WTC11 (cell line): ENCODE measurements at regions not wholly inside any gene's neighbourhood (a gene's known extent, or its start where the extent isn't known, plus 50 kb on each side); places are given as distances from the start of the nearest gene placed in this dataset.

ENCODE experiments used
- ATAC-seq: fragments of 200-7000 bp; cut with Tn5 transposase; 2 replicates; pipeline ENCODE4 v1.10.0; 2021; ENCODE audit warnings: mild to moderate bottlenecking, moderate library complexity
- CTCF ChIA-PET: fragments of 300-600 bp; sonication (Branson Sonifier 250); formaldehyde crosslinking; loops from one replicate; lab custom pipeline; 2021; ENCODE audit warnings: antibody characterized with exemption; lab: Charles Lee
- POLR2A ChIA-PET: fragments of 350-600 bp; sonication (Branson Sonifier 250); formaldehyde crosslinking; loops from one replicate; lab custom pipeline; 2021; ENCODE audit warnings: antibody characterized with exemption; lab: Charles Lee
- DNase-seq: peaks from one replicate; pipeline ENCODE4 v3.0.0; 2021; ENCODE audit warnings: low spot score
- H3K27ac Mint-ChIP-seq: 2 replicates; pipeline ENCODE4 v1.8.0; 2021; ENCODE audit warnings: mixed read lengths
- H3K27me3 Mint-ChIP-seq: 2 replicates; pipeline ENCODE4 v1.8.0; 2021; ENCODE audit warnings: low read depth, mild to moderate bottlenecking, moderate library complexity, mixed read lengths
- H3K36me3 Mint-ChIP-seq: 2 replicates; pipeline ENCODE4 v1.8.0; 2021; ENCODE audit warnings: mixed read lengths
- H3K4me1 Mint-ChIP-seq: 2 replicates; pipeline ENCODE4 v1.8.0; 2022; ENCODE audit warnings: mixed read lengths
- H3K4me3 Mint-ChIP-seq: 2 replicates; pipeline ENCODE4 v1.8.0; 2021; ENCODE audit warnings: mild to moderate bottlenecking, moderate library complexity, mixed read lengths
- H3K9me3 Mint-ChIP-seq: 2 replicates; pipeline ENCODE4 v1.8.0; 2021; ENCODE audit warnings: mixed read lengths
- ETV6 ChIP-seq: sonication (generic); formaldehyde crosslinking; IDR thresholded peaks from 2 replicates; pipeline ENCODE4 v1.8.1; 2022; ENCODE audit warnings: mild to moderate bottlenecking, missing genetic modification reagents
- FOXK1 ChIP-seq: sonication (generic); formaldehyde crosslinking; IDR thresholded peaks from 2 replicates; pipeline ENCODE4 v1.8.0; 2022; ENCODE audit warnings: mild to moderate bottlenecking, moderate library complexity, missing genetic modification reagents
- IRF2 ChIP-seq: sonication (generic); formaldehyde crosslinking; IDR thresholded peaks from 2 replicates; pipeline ENCODE4 v1.8.0; 2022; ENCODE audit warnings: low read depth, missing genetic modification reagents, borderline replicate concordance
- NR1H2 ChIP-seq: sonication (generic); formaldehyde crosslinking; IDR thresholded peaks from 2 replicates; pipeline ENCODE4 v1.9.0; 2021; ENCODE audit warnings: mild to moderate bottlenecking, moderate library complexity, missing genetic modification reagents
- RELA ChIP-seq: sonication (generic); formaldehyde crosslinking; IDR thresholded peaks from 2 replicates; pipeline ENCODE4 v1.8.1; 2022; ENCODE audit warnings: missing genetic modification reagents, mild to moderate bottlenecking, borderline replicate concordance
- SP1 ChIP-seq: sonication (generic); formaldehyde crosslinking; conservative IDR thresholded peaks from 2 replicates; pipeline ENCODE4 v1.8.1; 2022; ENCODE audit warnings: missing genetic modification reagents
- TEAD1 ChIP-seq: sonication (generic); formaldehyde crosslinking; IDR thresholded peaks from 2 replicates; pipeline ENCODE4 v1.8.0; 2022; ENCODE audit warnings: mild to moderate bottlenecking, missing genetic modification reagents
- ZBTB21 ChIP-seq: sonication (generic); formaldehyde crosslinking; IDR thresholded peaks from 2 replicates; pipeline ENCODE4 v1.8.1; 2023; ENCODE audit warnings: mild to moderate bottlenecking, missing genetic modification reagents, borderline replicate concordance
- ZNF232 ChIP-seq: sonication (generic); formaldehyde crosslinking; IDR thresholded peaks from 2 replicates; pipeline ENCODE4 v1.8.0; 2022; ENCODE audit warnings: mild to moderate bottlenecking, missing genetic modification reagents
- ZNF263 ChIP-seq: sonication (generic); formaldehyde crosslinking; IDR thresholded peaks from 2 replicates; pipeline ENCODE4 v1.8.1; 2022; ENCODE audit warnings: low read depth, mild to moderate bottlenecking, moderate library complexity, missing genetic modification reagents
- ZNF317 ChIP-seq: sonication (generic); formaldehyde crosslinking; IDR thresholded peaks from 2 replicates; pipeline ENCODE4 v1.8.1; 2023; ENCODE audit warnings: low read depth, mild to moderate bottlenecking, moderate library complexity, missing genetic modification reagents, borderline replicate concordance
- TF ChIP-seq, protein P1 (sequence below): fragments of 250-450 bp; sonication (Bioruptor Pico); IDR thresholded peaks from 2 replicates; pipeline ENCODE4 v1.9.0; 2021; ENCODE audit warnings: moderate library complexity, mild to moderate bottlenecking, inconsistent platforms, borderline replicate concordance
- TF ChIP-seq, protein P2 (sequence below): sonication (generic); formaldehyde crosslinking; IDR thresholded peaks from 2 replicates; pipeline ENCODE4 v1.8.0; 2022; ENCODE audit warnings: mild to moderate bottlenecking, missing genetic modification reagents
- TF ChIP-seq, protein P3 (sequence below): sonication (generic); formaldehyde crosslinking; IDR thresholded peaks from 2 replicates; pipeline ENCODE4 v1.8.0; 2023; ENCODE audit warnings: mild to moderate bottlenecking, missing genetic modification reagents
- TF ChIP-seq, protein P4 (sequence below): fragments of 250-450 bp; sonication (Bioruptor Pico); IDR thresholded peaks from 2 replicates; pipeline ENCODE4 v1.9.0; 2021; ENCODE audit warnings: mild to moderate bottlenecking
- TF ChIP-seq, protein P5 (sequence below): sonication (generic); formaldehyde crosslinking; IDR thresholded peaks from 2 replicates; pipeline ENCODE4 v1.8.1; 2022; ENCODE audit warnings: low read depth, mild to moderate bottlenecking, moderate library complexity, missing genetic modification reagents, borderline replicate concordance
- TF ChIP-seq, protein P6 (sequence below): sonication (generic); formaldehyde crosslinking; IDR thresholded peaks from 2 replicates; pipeline ENCODE4 v1.8.0; 2023; ENCODE audit warnings: missing genetic modification reagents
- TF ChIP-seq, protein P7 (sequence below): sonication (generic); formaldehyde crosslinking; IDR thresholded peaks from 2 replicates; pipeline ENCODE4 v1.8.1; 2023; ENCODE audit warnings: mild to moderate bottlenecking, missing genetic modification reagents, borderline replicate concordance
- TF ChIP-seq, protein P8 (sequence below): sonication (generic); formaldehyde crosslinking; IDR thresholded peaks from 2 replicates; pipeline ENCODE4 v1.8.1; 2023; ENCODE audit warnings: mild to moderate bottlenecking, missing genetic modification reagents

DNA sequence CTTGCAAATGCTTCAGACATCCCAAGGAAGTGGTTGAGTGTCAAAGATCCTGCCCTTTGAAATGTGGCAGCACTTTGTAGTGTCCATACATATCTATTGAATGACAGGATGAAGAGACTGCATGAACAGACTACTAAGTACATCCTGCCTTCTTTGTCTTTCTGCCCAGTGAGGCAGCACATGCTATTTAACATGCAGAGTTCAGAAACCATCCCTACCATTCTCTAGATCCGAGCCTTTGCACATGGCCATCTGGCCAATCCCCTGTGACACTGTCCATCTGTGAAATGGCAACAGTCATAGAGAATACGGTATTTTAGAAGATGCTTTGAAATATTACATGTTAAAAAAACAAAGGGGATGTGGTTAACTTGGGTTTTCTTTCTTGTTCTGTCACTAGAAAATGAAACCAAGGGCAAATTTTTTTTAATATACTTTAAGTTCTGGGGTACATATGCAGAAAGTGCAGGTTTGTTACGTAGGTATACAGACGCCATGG is 519.6 kb downstream of the NTRK3 start (continued):
- TF ChIP-seq, protein P1, sequence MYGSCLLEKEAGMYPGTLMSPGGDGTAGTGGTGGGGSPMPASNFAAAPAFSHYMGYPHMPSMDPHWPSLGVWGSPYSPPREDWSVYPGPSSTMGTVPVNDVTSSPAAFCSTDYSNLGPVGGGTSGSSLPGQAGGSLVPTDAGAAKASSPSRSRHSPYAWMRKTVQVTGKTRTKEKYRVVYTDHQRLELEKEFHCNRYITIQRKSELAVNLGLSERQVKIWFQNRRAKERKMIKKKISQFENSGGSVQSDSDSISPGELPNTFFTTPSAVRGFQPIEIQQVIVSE (CRISPR knock-in tag): no peak
- TF ChIP-seq, protein P2, sequence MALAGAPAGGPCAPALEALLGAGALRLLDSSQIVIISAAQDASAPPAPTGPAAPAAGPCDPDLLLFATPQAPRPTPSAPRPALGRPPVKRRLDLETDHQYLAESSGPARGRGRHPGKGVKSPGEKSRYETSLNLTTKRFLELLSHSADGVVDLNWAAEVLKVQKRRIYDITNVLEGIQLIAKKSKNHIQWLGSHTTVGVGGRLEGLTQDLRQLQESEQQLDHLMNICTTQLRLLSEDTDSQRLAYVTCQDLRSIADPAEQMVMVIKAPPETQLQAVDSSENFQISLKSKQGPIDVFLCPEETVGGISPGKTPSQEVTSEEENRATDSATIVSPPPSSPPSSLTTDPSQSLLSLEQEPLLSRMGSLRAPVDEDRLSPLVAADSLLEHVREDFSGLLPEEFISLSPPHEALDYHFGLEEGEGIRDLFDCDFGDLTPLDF: no peak
- TF ChIP-seq, all 79 proteins: peak for 0

DNA sequence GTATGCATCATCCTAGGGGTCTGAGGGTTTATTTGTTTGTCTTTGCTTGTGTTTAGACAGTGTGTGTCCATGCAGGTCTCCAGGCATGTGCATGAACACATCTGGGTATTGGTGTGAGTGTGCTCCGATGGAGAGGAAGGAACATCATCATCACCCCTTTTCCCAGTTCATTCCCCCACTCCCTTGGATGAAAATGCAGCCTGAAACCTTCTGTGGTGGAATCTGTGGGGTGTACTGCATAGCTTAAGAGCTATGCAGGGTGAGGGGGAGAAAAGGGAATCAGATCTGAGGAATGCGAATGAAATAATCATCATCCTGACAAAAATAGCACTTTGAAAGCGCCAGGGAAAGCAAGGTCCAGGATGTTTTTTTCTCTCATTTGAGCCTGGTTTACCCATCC is 520.1 kb downstream of the NTRK3 start:
- Mint-ChIP-seq H3K4me3 (no peak overlapping the region), H3K9me3 (no peaks in the 10 kb centered on the region), H3K27me3 (no peaks in the 10 kb centered on the region), H3K36me3 (no peaks in the 10 kb centered on the region), H3K27ac (no peak overlapping the region), H3K4me1 (peaks cover 2% of the 10 kb centered on the region; the same call in 1 of the 2 replicates)
- TF ChIP-seq, protein P3, sequence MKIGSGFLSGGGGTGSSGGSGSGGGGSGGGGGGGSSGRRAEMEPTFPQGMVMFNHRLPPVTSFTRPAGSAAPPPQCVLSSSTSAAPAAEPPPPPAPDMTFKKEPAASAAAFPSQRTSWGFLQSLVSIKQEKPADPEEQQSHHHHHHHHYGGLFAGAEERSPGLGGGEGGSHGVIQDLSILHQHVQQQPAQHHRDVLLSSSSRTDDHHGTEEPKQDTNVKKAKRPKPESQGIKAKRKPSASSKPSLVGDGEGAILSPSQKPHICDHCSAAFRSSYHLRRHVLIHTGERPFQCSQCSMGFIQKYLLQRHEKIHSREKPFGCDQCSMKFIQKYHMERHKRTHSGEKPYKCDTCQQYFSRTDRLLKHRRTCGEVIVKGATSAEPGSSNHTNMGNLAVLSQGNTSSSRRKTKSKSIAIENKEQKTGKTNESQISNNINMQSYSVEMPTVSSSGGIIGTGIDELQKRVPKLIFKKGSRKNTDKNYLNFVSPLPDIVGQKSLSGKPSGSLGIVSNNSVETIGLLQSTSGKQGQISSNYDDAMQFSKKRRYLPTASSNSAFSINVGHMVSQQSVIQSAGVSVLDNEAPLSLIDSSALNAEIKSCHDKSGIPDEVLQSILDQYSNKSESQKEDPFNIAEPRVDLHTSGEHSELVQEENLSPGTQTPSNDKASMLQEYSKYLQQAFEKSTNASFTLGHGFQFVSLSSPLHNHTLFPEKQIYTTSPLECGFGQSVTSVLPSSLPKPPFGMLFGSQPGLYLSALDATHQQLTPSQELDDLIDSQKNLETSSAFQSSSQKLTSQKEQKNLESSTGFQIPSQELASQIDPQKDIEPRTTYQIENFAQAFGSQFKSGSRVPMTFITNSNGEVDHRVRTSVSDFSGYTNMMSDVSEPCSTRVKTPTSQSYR (CRISPR knock-in tag): no peak
- TF ChIP-seq ZNF263 (no peak), FOXK1 (CRISPR knock-in tag) (no peak), RELA (CRISPR knock-in tag) (no peak)
- TF ChIP-seq, protein P4, sequence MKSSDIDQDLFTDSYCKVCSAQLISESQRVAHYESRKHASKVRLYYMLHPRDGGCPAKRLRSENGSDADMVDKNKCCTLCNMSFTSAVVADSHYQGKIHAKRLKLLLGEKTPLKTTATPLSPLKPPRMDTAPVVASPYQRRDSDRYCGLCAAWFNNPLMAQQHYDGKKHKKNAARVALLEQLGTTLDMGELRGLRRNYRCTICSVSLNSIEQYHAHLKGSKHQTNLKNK (CRISPR knock-in tag): no peak
- TF ChIP-seq, protein P5, sequence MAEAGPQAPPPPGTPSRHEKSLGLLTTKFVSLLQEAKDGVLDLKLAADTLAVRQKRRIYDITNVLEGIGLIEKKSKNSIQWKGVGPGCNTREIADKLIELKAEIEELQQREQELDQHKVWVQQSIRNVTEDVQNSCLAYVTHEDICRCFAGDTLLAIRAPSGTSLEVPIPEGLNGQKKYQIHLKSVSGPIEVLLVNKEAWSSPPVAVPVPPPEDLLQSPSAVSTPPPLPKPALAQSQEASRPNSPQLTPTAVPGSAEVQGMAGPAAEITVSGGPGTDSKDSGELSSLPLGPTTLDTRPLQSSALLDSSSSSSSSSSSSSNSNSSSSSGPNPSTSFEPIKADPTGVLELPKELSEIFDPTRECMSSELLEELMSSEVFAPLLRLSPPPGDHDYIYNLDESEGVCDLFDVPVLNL (CRISPR knock-in tag): no peak
- DNase-seq (no peak), ATAC-seq (no peak)
- ChIA-PET CTCF (no interaction called here), POLR2A (no interaction called here)

DNA sequence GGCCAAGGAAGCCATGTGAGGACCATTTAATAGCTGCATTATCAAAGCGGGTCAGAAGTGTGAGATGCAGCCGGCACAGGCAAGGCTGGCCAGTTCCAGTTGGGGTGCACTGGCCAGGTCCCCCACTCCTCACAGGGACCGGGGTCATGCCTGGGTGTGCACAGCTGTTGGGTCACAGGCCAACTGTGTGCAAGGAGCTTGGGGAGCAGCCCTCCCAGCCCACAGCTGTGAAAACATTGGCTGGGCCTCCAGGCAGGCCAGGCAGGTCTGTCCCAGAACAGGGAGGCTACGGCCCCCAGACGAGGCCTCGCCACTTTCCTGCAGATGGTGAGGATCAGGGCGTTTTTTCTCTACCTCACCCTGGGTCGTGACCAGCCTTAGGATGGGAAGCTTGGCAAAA is 521.0 kb downstream of the NTRK3 start:
- POLR2A ChIA-PET: no interaction called here
- H3K36me3 Mint-ChIP-seq: no peaks in the 10 kb centered on the region
- ATAC-seq (no peak), DNase-seq (no peak)
- peaks cover 2% of the 10 kb centered on the region; the same call in 1 of the 2 replicates for H3K4me1 Mint-ChIP-seq
- no peaks in the 10 kb centered on the region for H3K27me3 Mint-ChIP-seq
- H3K4me3 Mint-ChIP-seq: no peak overlapping the region
- CTCF ChIA-PET: no interaction called here
- H3K27ac Mint-ChIP-seq: no peak overlapping the region
- H3K9me3 Mint-ChIP-seq: no peaks in the 10 kb centered on the region
- no peak for TF ChIP-seq TEAD1 (CRISPR knock-in tag)
- TF ChIP-seq, protein P6, sequence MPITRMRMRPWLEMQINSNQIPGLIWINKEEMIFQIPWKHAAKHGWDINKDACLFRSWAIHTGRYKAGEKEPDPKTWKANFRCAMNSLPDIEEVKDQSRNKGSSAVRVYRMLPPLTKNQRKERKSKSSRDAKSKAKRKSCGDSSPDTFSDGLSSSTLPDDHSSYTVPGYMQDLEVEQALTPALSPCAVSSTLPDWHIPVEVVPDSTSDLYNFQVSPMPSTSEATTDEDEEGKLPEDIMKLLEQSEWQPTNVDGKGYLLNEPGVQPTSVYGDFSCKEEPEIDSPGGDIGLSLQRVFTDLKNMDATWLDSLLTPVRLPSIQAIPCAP (CRISPR knock-in tag): no peak
- TF ChIP-seq, protein P7, sequence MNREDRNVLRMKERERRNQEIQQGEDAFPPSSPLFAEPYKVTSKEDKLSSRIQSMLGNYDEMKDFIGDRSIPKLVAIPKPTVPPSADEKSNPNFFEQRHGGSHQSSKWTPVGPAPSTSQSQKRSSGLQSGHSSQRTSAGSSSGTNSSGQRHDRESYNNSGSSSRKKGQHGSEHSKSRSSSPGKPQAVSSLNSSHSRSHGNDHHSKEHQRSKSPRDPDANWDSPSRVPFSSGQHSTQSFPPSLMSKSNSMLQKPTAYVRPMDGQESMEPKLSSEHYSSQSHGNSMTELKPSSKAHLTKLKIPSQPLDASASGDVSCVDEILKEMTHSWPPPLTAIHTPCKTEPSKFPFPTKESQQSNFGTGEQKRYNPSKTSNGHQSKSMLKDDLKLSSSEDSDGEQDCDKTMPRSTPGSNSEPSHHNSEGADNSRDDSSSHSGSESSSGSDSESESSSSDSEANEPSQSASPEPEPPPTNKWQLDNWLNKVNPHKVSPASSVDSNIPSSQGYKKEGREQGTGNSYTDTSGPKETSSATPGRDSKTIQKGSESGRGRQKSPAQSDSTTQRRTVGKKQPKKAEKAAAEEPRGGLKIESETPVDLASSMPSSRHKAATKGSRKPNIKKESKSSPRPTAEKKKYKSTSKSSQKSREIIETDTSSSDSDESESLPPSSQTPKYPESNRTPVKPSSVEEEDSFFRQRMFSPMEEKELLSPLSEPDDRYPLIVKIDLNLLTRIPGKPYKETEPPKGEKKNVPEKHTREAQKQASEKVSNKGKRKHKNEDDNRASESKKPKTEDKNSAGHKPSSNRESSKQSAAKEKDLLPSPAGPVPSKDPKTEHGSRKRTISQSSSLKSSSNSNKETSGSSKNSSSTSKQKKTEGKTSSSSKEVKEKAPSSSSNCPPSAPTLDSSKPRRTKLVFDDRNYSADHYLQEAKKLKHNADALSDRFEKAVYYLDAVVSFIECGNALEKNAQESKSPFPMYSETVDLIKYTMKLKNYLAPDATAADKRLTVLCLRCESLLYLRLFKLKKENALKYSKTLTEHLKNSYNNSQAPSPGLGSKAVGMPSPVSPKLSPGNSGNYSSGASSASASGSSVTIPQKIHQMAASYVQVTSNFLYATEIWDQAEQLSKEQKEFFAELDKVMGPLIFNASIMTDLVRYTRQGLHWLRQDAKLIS (CRISPR knock-in tag): no peak
- no peak for TF ChIP-seq SP1 (CRISPR knock-in tag)
- TF ChIP-seq ZNF317 (CRISPR knock-in tag): no peak
- TF ChIP-seq ZBTB21 (CRISPR knock-in tag): no peak
- TF ChIP-seq ETV6 (CRISPR knock-in tag): no peak
- no peak for TF ChIP-seq NR1H2 (CRISPR knock-in tag)
- TF ChIP-seq ZNF232 (CRISPR knock-in tag): no peak
- no peak for TF ChIP-seq IRF2 (CRISPR knock-in tag)
- TF ChIP-seq, protein P8, sequence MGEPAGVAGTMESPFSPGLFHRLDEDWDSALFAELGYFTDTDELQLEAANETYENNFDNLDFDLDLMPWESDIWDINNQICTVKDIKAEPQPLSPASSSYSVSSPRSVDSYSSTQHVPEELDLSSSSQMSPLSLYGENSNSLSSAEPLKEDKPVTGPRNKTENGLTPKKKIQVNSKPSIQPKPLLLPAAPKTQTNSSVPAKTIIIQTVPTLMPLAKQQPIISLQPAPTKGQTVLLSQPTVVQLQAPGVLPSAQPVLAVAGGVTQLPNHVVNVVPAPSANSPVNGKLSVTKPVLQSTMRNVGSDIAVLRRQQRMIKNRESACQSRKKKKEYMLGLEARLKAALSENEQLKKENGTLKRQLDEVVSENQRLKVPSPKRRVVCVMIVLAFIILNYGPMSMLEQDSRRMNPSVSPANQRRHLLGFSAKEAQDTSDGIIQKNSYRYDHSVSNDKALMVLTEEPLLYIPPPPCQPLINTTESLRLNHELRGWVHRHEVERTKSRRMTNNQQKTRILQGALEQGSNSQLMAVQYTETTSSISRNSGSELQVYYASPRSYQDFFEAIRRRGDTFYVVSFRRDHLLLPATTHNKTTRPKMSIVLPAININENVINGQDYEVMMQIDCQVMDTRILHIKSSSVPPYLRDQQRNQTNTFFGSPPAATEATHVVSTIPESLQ (CRISPR knock-in tag): no peak
- no peak for TF ChIP-seq ZNF263
